Skin of body (tissue), 1 donor: ENCODE measurements at regions not wholly inside any gene's neighbourhood (a gene's known extent, or its start where the extent isn't known, plus 50 kb on each side); places are given as distances from the start of the nearest gene placed in this dataset.
A peak's percentile ranks its signal among the peaks of the same experiment; 100 is the strongest.

Experiments used
- DNase-seq: peaks from one replicate; lab custom pipeline; 2025; lab: John Stamatoyannopoulos, UW

- no peak for DNase-seq
Measured at GRCh38 chr11:15870911-15871310, 485.4 kb downstream of the SOX6 start.

GRCh38 chr11:15871904-15872626 is 484.3 kb downstream of the SOX6 start:
- no peak for DNase-seq

DNA sequence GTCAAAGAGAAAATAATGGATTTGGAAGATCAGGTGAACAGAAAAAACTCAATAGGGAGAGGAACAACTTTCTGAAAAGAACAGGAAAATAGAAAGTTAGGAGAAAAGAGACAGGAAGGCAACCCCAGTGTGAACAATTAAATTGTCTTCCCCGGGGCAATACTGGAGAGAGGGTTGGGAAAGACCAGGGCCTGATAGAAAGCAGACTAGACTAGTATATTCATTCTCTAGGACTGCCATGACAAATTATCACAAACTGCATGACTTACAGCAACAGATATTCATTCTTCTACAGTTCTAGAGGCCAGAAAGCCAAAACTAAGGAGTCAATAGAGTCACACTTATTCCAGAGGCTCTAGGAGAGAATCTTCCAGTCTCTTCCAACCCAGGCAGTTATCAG is 482.8 kb downstream of the SOX6 start:
- DNase-seq: no peak

GRCh38 chr11:15874704-15875103 is 481.6 kb downstream of the SOX6 start:
- no peak for DNase-seq

DNA sequence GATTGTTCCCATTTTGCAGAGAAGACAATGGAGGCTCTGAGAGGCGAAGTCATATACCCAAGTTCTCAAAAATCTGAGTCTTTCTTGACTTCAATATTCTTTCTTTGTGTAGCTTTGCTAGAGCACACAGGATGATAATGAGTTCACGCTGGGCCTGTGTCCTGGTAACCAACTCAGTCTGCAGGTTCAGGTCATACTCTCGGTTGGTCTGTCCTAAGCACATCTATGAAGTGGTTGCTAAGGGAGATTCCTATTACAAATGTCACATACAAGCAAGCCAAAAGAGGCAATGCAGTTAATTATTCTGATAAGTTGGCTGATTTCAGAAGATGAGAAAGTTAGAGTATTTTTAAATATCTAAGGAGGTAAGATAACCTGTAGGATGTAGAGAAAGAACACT is 481.0 kb downstream of the SOX6 start:
- DNase-seq: no peak

- no peak for DNase-seq
Measured at GRCh38 chr11:15875943-15876342, 480.4 kb downstream of the SOX6 start.

- DNase-seq: no peak
Measured at GRCh38 chr11:15878756-15879155, 477.6 kb downstream of the SOX6 start.

DNA sequence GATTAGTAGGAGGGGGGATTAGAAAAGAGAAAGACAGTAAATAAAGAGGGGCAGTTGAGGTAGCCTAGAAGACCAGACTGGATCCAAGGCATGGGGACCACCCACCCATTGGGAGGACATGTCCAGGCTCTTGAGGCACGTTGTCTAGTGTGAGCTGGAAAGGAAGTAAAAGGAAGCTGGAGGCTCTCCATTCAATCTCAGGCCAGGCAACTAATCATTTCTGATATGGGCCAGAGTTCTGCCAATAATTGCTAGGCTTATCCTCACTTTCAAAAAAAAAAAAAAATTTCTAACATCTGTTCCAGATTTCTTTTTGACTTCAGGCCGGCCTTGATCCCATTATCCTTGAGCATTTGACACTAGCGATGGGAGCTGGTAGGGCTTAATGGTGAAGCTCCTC is 476.1 kb downstream of the SOX6 start:
- DNase-seq: no peak

- no peak for DNase-seq
Measured at GRCh38 chr11:15882876-15883454, 473.4 kb downstream of the SOX6 start.

- peak; percentile 94 for DNase-seq
Measured at GRCh38 chr11:15883455-15883920, 472.9 kb downstream of the SOX6 start.

GRCh38 chr11:15884141-15884540 is 472.2 kb downstream of the SOX6 start:
- no peak for DNase-seq

- DNase-seq: no peak
Measured at GRCh38 chr11:15884777-15885540, 471.4 kb downstream of the SOX6 start.

DNA sequence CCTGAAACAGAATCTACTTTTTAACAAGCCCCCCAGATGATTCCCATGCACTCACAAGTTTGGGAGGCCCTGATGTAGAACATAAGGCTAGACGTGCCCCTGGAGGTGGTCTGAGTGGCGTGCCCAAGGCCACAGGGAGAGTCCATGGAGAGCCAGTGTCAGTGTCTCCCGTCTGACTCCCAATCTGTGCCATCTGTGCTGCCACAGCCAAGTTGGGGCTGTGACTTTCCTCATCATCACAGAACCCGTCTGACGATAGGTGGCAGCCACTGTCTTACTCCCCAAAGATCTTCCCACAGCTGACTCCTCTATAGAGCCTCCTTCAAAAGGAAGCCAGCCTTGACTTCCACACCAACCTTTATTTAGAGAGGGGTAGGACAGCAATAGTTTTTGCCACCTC is 470.5 kb downstream of the SOX6 start:
- DNase-seq: no peak

GRCh38 chr11:15886299-15886698 is 470.0 kb downstream of the SOX6 start:
- no peak for DNase-seq

GRCh38 chr11:15886866-15887265 is 469.5 kb downstream of the SOX6 start:
- no peak for DNase-seq

DNA sequence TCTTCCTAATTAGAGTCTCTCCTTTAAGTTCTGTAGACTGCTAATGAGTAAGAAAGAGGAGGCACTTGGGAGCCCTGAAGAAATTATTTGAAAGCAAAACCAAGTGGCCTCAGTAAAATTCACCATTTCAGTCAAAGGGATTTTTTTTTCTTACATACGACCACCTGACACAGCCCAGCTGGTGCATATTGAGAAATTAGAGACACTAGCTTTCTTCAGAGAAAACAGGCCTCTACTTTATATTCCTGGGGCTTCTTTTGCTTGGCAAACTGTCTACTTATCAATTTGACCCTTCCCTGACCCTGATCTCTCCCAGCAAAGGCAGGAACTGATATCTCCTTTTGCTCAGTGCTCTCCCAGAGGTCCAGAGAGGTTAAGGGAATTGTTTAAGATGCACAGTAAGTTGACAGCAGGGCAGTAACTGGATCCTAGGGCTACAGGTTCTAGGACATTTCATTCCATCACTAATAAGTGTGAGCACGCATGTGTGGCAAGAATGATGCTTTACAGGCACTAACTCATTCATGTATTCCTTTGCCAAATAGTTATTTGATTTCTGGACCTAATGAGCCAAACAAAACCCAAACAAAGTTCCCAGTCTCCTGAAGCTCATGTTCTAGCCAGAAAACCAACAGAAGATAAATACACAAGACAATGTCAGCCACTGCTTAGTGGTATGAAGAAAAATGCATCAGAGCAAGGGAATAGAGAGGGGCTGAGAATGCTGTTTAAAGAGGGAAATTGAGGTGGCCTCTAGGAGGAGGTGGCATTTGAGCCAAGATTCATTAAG is 467.6 kb downstream of the SOX6 start:
- no peak for DNase-seq

- no peak for DNase-seq
Measured at GRCh38 chr11:15889363-15890030, 466.8 kb downstream of the SOX6 start.

DNA sequence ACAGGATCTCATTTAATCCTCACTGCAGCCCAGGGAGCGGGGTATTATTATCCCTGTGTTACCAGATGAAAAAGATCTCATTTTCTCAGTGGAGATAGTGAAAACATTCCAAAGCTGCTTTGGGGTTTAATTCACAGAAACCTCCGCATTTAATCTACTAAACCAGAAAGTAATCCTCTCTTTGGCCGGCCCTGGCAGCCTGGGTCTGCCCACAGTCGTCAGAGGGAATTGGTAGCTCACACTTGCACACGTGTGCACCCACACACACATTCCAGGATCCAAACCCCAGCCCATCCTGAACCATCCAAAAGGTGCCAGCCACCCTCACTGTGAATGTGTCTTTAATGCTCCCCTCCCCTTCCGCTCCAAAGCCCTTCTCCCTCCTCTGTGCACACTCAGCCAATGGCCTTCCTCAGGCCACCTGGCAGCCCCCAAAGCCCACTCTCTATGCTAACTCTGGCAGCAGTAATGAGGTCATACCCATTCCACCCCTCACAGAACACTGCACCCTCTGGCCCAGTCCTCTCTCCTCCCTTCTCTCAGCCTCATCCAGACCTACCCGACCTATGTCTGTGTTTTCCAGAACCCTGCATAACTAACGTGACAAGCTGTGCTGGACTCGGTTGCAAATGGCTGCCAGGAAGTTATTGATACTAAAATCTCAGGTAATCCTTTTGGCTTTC is 466.2 kb downstream of the SOX6 start:
- DNase-seq: no peak

DNA sequence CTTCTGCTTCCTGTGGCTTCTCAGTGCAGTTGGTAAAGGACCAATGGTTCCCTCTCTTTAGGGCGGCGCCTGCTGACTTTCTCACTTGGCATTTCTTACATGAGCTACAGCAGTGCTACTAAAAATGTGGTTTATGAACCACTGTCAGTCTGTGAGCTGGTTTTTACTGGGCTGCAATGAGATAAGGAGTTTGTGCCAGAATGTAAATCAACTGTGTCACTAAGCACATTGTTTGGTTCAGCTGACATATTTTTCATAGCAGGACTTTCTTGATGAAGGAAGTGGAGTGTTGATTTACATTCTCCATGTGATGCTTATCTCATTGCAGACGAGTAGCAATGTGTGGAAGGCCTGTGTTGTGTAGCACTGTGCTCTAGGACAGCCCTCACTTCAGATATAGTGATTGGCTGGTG is 463.3 kb downstream of the SOX6 start:
- peak; percentile 29 for DNase-seq

DNA sequence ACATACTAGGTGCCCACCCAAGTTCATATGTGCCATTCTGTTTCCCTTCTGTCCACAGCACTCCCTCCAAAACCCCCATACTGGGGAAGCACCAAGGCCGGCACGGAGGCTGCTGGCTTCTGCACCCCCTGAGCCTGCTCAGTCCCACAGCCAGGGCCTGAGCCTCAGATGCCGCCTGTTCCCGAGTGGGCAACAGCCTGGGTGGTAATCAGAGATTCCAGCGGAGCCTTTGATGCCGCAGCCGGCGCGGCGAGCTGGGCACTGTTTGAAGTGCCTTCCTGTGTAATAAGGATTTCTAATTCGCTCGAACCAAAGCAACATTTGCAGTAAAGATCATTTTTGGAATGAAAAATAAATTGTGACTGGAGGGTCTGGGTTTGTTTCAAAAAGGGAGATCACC is 460.3 kb downstream of the SOX6 start:
- no peak for DNase-seq

GRCh38 chr11:15896530-15896929 is 459.8 kb downstream of the SOX6 start:
- DNase-seq: no peak
